CD4-positive, alpha-beta T cell (primary cell): ENCODE measurements at regions not wholly inside any gene's neighbourhood (a gene's known extent, or its start where the extent isn't known, plus 50 kb on each side); places are given as distances from the start of the nearest gene placed in this dataset.
"Not testable (repeated sequence)": the region's sequence is repeated elsewhere in the genome, so short reads cannot be mapped to it uniquely, and the experiment has no call there.

Experiments
- ATAC-seq: fragments of 200-7000 bp; cut with Tn5 transposase; one replicate; pipeline ENCODE4 v1.10.0; 2022; ENCODE audit warnings: mild to moderate bottlenecking; ENCODE audit not compliant: poor library complexity
- CTCF ChIA-PET: fragments of 350-600 bp; sonication (Branson Sonifier 250); formaldehyde crosslinking; loops from one replicate; lab custom pipeline; 2021; ENCODE audit warnings: antibody characterized with exemption, inconsistent platforms; lab: Charles Lee
- POLR2A ChIA-PET: fragments of 350-600 bp; sonication (Branson Sonifier 250); formaldehyde crosslinking; loops from one replicate; lab custom pipeline; 2021; ENCODE audit warnings: antibody characterized with exemption, inconsistent platforms; lab: Charles Lee
- DNase-seq, 14 experiments: peaks; one replicate each; pipeline ENCODE4 v3.0.0-alpha.2; 2013 to 2020; ENCODE audit warnings: mixed read lengths in 2 of 14
- H3K27ac ChIP-seq, 2 donors: one replicate each; pipeline versions ENCODE4 v1.5.1 to v1.7.0; 2013; ENCODE audit warnings: low read length in 2 of 2, low read depth in 1 of 2, mild to moderate bottlenecking in 1 of 2
- H3K27me3 ChIP-seq, 2 experiments: 1 replicate in 1 of 2; 2 replicates in 1 of 2; pipeline versions ENCODE4 v1.6.1 to v1.7.0; 2013; ENCODE audit warnings: low read length in 2 of 2, control low read depth in 1 of 2, mild to moderate bottlenecking in 1 of 2, moderate library complexity in 1 of 2; ENCODE audit not compliant: insufficient read depth in 2 of 2, control insufficient read depth in 1 of 2
- H3K36me3 ChIP-seq: one replicate; pipeline ENCODE4 v1.6.1; 2013; ENCODE audit warnings: low read length, control low read depth; ENCODE audit not compliant: insufficient read depth
- H3K4me1 ChIP-seq: one replicate; pipeline ENCODE4 v1.6.1; 2013; ENCODE audit warnings: low read length, control low read depth; ENCODE audit not compliant: insufficient read depth
- H3K4me3 ChIP-seq: one replicate; pipeline ENCODE4 v1.5.1; 2013; ENCODE audit warnings: mild to moderate bottlenecking, low read length, moderate library complexity
- H3K9me3 ChIP-seq, 2 experiments: 1 replicate in 1 of 2; 2 replicates in 1 of 2; pipeline versions ENCODE4 v1.6.1 to v1.7.0; 2013; ENCODE audit warnings: low read length in 2 of 2, mild to moderate bottlenecking in 2 of 2, control low read depth in 1 of 2, moderate library complexity in 1 of 2; ENCODE audit not compliant: control insufficient read depth in 1 of 2, insufficient read depth in 1 of 2
- H3K27ac Mint-ChIP-seq: one replicate; pipeline ENCODE4 v1.8.0; 2020; ENCODE audit warnings: mixed read lengths
- H3K27me3 Mint-ChIP-seq: one replicate; pipeline ENCODE4 v1.8.0; 2021; ENCODE audit warnings: mixed read lengths
- H3K36me3 Mint-ChIP-seq: one replicate; pipeline ENCODE4 v1.8.0; 2021; ENCODE audit warnings: low read depth, mixed read lengths
- H3K4me1 Mint-ChIP-seq: one replicate; pipeline ENCODE4 v1.8.0; 2021; ENCODE audit warnings: low read depth, mixed read lengths
- H3K4me3 Mint-ChIP-seq: one replicate; pipeline ENCODE4 v1.8.0; 2020; ENCODE audit warnings: mild to moderate bottlenecking, mixed read lengths
- H3K9me3 Mint-ChIP-seq: one replicate; pipeline ENCODE4 v1.8.0; 2020; ENCODE audit warnings: mixed read lengths
- intact Hi-C, 2 experiments: fragments of 100-400 bp; cut with DNase I in 1 of 2; cut with micrococcal nuclease in 1 of 2; formaldehyde crosslinking; loops; one replicate each; pipeline versions ENCODE4 v1.15.1 to v1.9.0; 2023 to 2025; cut with DNase I, micrococcal nuclease
- TF ChIP-seq, protein P1 (sequence below): fragments of 200-600 bp; IDR thresholded peaks from one replicate; pipeline ENCODE4 v1.8.0; 2022; ENCODE audit warnings: antibody characterized with exemption, mild to moderate bottlenecking

DNA sequence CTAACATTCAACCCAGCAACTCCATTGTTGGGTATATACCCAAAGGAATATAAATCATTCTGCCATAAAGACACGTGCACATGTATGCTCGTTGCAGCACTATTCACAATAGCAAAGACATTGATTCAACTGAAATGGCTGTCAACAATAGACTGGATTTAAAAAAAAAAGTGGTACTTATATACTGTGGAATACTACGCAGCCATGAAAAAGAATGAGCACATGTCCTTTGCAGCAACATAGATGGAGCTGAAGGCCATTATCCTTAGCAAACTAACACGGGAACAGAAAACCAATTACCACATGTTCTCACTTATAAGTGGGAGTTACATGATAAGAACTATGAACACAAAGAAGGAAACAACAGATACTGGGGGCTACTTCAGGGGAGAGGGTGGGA is 74.0 kb upstream of the FMNL2 start:
- ATAC-seq = no peak
- Histone ChIP-seq H3K9me3 (no peaks in the 10 kb centered on the region), H3K27ac (no peak overlapping the region), H3K27me3 (no peaks in the 10 kb centered on the region), H3K4me1 (no peaks in the 10 kb centered on the region), H3K36me3 (no peaks in the 10 kb centered on the region), H3K4me3 (no peak overlapping the region)
- POLR2A ChIA-PET = no interaction called here
- no peak overlapping the region for H3K27ac Mint-ChIP-seq
- H3K27me3 Mint-ChIP-seq = peaks cover 16% of the 10 kb centered on the region
- H3K36me3 Mint-ChIP-seq = no peaks in the 10 kb centered on the region
- TF ChIP-seq, protein P1, sequence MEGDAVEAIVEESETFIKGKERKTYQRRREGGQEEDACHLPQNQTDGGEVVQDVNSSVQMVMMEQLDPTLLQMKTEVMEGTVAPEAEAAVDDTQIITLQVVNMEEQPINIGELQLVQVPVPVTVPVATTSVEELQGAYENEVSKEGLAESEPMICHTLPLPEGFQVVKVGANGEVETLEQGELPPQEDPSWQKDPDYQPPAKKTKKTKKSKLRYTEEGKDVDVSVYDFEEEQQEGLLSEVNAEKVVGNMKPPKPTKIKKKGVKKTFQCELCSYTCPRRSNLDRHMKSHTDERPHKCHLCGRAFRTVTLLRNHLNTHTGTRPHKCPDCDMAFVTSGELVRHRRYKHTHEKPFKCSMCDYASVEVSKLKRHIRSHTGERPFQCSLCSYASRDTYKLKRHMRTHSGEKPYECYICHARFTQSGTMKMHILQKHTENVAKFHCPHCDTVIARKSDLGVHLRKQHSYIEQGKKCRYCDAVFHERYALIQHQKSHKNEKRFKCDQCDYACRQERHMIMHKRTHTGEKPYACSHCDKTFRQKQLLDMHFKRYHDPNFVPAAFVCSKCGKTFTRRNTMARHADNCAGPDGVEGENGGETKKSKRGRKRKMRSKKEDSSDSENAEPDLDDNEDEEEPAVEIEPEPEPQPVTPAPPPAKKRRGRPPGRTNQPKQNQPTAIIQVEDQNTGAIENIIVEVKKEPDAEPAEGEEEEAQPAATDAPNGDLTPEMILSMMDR = no peak
- intact Hi-C loops = no loop called here
- H3K4me3 Mint-ChIP-seq = no peak overlapping the region
- H3K9me3 Mint-ChIP-seq = peaks cover 6% of the 10 kb centered on the region
- no peaks in the 10 kb centered on the region for H3K4me1 Mint-ChIP-seq
- CTCF ChIA-PET = no interaction called here
- DNase-seq = no peak

DNA sequence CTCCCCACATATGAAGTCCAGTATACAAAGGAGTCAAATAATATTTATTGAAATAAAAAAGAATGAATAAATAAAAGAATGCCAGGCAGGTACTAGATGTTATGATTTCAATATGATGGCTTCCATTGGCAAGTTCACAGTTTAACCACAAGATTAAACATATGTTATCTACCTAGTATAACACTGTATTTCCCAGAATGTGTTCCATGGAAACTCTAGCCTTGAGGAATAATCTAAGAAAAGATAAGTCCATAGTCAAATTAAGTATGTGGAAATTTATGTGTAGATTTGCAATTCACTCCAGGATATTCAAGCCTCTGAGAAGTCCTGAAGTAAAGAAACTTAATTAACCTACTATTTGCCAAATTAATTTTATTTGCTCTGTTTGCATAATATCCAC is 71.1 kb upstream of the FMNL2 start:
- ChIA-PET POLR2A (no interaction called here), CTCF (no interaction called here)
- Mint-ChIP-seq H3K27ac (no peak overlapping the region), H3K27me3 (peaks cover 11% of the 10 kb centered on the region), H3K9me3 (peaks cover 9% of the 10 kb centered on the region), H3K36me3 (no peaks in the 10 kb centered on the region), H3K4me3 (no peak overlapping the region), H3K4me1 (no peaks in the 10 kb centered on the region)
- H3K4me1 ChIP-seq = no peaks in the 10 kb centered on the region
- no peak for DNase-seq
- no peaks in the 10 kb centered on the region for H3K27me3 ChIP-seq
- intact Hi-C loops = no loop called here
- no peak for ATAC-seq
- H3K9me3 ChIP-seq = no peaks in the 10 kb centered on the region
- no peak overlapping the region for H3K4me3 ChIP-seq
- no peaks in the 10 kb centered on the region for H3K36me3 ChIP-seq
- TF ChIP-seq, protein P1 = no peak
- H3K27ac ChIP-seq = no peak overlapping the region

DNA sequence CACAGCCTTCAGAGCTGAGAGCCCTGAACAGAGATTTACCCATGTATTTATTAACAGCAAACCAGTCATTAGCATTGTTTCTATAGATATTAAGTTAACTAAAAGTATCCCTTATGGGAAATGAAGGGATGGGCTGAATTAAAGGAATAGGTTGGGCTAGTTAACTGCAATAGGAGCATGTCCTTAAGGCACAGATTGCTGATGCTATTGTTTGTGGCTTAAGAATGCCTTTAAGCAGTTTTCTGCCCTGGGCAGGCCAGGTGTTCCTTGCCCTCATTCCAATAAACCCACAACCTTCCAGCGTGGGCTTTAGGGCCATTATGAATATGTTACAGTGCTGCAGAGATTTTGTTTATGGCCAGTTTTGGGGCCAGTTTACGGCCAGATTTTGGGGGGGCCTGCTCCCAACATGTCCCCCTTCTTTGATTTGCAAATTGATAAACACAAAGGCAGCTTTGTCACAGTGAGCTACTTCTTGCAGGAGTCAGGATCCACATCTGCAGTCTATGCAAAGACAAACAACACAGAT is 61.2 kb upstream of the FMNL2 start:
- ATAC-seq, POLR2A ChIA-PET, H3K4me1 Mint-ChIP-seq: not testable (repeated sequence)

GRCh38 chr2:152277896-152278295 is 57.1 kb upstream of the FMNL2 start:
- H3K4me1 Mint-ChIP-seq, H3K27ac Mint-ChIP-seq, DNase-seq, intact Hi-C loops, H3K36me3 ChIP-seq, CTCF ChIA-PET, H3K9me3 Mint-ChIP-seq, H3K9me3 ChIP-seq, H3K4me1 ChIP-seq, POLR2A ChIA-PET, H3K36me3 Mint-ChIP-seq, H3K27me3 Mint-ChIP-seq, H3K4me3 Mint-ChIP-seq, H3K4me3 ChIP-seq, H3K27me3 ChIP-seq, ATAC-seq, H3K27ac ChIP-seq: not testable (repeated sequence)

More for the DNA sequence above, 61.2 kb upstream of the FMNL2 start:
- H3K36me3 Mint-ChIP-seq, intact Hi-C loops, H3K4me3 ChIP-seq, H3K4me3 Mint-ChIP-seq, H3K27ac ChIP-seq, H3K27ac Mint-ChIP-seq, H3K36me3 ChIP-seq, H3K27me3 ChIP-seq, H3K27me3 Mint-ChIP-seq, CTCF ChIA-PET, DNase-seq, H3K4me1 ChIP-seq: not testable (repeated sequence)
- peaks cover 10 to 11% of the 10 kb centered on the region in 2 experiments for H3K9me3 ChIP-seq
- peaks cover 15% of the 10 kb centered on the region for H3K9me3 Mint-ChIP-seq
